ENCODE measurements at regions not wholly inside any gene's neighbourhood (a gene's known extent, or its start where the extent isn't known, plus 50 kb on each side); places are given as distances from the start of the nearest gene placed in this dataset.
"Not testable (repeated sequence)": the region's sequence is repeated elsewhere in the genome, so short reads cannot be mapped to it uniquely, and the experiment has no call there.

DNA sequence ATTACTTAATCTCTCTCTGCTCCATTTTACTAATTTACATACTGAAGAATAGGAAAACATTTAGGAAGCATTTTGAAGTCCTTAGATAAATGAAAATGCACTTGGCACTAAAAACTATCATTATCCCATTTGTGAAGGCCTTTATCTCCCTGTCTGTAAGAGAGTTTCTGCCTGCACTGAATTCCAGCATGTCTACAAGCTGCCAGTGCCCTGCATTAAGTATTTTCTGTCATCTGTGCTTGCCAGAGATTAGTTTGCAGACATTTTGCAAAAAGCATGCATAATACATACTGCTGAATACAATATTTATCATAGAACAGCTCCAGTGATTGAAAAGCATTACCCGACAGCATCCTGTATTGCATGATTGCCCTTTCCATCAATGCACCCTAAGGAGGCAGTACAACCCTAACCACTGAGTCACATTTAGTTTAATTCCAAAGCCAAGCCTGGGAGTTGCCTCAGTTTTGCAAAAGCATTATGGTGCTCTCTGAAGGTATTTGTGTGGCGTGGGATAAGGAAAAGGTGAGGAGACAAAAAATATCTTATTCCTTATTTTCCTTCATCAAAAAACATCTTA is 280.2 kb upstream of the TOM1L1 start:
- POLR2A ChIA-PET, result no interaction called here
- no peak for DNase-seq

DNA sequence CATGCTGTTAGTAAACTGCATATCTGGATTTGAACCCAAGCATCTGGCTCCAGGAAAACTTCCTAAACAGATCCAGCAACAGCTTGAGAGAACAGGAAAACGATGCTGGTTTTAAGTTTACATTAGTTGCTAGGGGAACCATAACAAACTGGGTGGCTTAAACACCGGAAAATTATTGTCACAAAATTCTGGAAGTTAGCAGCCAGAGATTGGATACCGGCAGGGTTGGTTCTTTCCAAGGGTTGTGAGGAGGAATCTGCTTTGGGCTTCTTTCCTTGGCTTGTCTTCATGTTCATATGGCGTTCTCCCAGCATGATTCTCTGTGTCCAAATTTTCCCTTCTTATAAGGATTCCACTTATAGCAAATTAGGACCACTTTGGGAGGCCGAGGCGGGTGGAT is 276.9 kb upstream of the TOM1L1 start:
- CTCF ChIA-PET, result no interaction called here
- Mint-ChIP-seq H3K27ac (no peak overlapping the region), H3K9me3 (ENCODE audit: insufficient read depth) (no peaks in the 10 kb centered on the region), H3K27me3 (ENCODE audit: low read depth) (no peaks in the 10 kb centered on the region), H3K4me1 (ENCODE audit: low read depth) (no peaks in the 10 kb centered on the region), H3K4me3 (no peak overlapping the region), H3K36me3 (ENCODE audit: low read depth) (no peaks in the 10 kb centered on the region)
- POLR2A ChIA-PET, result no interaction called here
- ATAC-seq, result no peak
- DNase-seq, result no peak

More for the DNA sequence above, 280.2 kb upstream of the TOM1L1 start:
- CTCF ChIA-PET, result no interaction called here
- no peaks in the 10 kb centered on the region for H3K4me1 Mint-ChIP-seq (ENCODE audit: low read depth)
- no peak for ATAC-seq
- no peaks in the 10 kb centered on the region for H3K27me3 Mint-ChIP-seq (ENCODE audit: low read depth)
- H3K4me3 Mint-ChIP-seq, result no peak overlapping the region
- H3K27ac Mint-ChIP-seq, result no peak overlapping the region
- no peaks in the 10 kb centered on the region for H3K36me3 Mint-ChIP-seq (ENCODE audit: low read depth)
- peaks cover 10% of the 10 kb centered on the region for H3K9me3 Mint-ChIP-seq (ENCODE audit: insufficient read depth)

DNA sequence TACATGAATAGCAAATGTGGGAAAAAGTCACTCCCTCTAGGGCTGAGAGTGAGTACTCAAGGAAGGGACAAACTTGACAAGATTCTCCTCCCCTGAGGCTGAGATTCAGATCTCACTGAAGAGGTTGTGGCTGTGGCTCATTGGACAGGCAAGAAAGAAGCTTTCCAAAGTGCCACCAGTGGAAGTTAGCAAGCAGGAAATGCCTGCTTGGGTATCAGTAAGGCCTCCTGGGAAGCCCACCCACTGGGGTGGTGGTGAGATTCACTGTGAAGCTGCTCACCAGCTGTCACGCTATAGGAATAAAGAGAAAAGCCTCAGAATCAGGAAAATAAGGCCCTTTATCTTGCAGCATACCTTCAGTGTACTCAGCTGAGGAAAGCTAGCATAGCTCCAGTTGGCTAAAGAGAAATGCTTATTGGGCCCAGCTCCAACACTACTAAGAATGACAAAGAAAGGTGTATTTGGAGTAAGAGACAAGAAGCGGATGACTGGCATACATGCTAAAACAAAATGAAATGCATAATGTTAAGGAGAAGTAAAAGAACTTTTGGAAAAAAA is 274.4 kb upstream of the TOM1L1 start:
- Mint-ChIP-seq H3K36me3 (ENCODE audit: low read depth) (no peaks in the 10 kb centered on the region), H3K4me3 (no peak overlapping the region), H3K27me3 (ENCODE audit: low read depth) (no peaks in the 10 kb centered on the region), H3K9me3 (ENCODE audit: insufficient read depth) (no peaks in the 10 kb centered on the region), H3K4me1 (ENCODE audit: low read depth) (no peaks in the 10 kb centered on the region), H3K27ac (no peak overlapping the region)
- POLR2A ChIA-PET, result no interaction called here
- no peak for DNase-seq
- CTCF ChIA-PET, result no interaction called here
- no peak for ATAC-seq

DNA sequence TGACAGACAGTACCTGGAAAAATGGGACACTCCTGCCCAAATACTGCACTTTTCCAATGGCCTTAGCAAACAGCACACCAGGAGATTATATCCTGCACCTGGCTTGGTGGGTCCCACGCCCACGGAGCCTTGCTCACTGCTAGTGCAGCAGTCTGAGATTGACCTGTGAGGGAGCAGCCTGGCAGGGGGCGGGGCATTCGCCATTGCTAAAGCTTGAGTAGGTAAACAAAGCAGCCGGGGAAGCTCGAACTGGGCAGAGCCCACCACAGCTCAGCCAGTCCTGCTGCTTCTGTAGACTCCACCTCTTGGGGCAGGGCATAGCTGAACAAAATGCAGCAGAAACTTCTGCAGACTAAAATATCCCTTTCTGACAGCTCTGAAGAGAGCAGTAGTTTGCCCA is 261.2 kb upstream of the TOM1L1 start:
- DNase-seq; H3K27me3 Mint-ChIP-seq (ENCODE audit: low read depth); H3K27ac Mint-ChIP-seq; H3K4me3 Mint-ChIP-seq; H3K4me1 Mint-ChIP-seq (ENCODE audit: low read depth); ATAC-seq; H3K36me3 Mint-ChIP-seq (ENCODE audit: low read depth); POLR2A ChIA-PET; CTCF ChIA-PET: not testable (repeated sequence)
- H3K9me3 Mint-ChIP-seq (ENCODE audit: insufficient read depth), result peaks cover 21% of the 10 kb centered on the region

DNA sequence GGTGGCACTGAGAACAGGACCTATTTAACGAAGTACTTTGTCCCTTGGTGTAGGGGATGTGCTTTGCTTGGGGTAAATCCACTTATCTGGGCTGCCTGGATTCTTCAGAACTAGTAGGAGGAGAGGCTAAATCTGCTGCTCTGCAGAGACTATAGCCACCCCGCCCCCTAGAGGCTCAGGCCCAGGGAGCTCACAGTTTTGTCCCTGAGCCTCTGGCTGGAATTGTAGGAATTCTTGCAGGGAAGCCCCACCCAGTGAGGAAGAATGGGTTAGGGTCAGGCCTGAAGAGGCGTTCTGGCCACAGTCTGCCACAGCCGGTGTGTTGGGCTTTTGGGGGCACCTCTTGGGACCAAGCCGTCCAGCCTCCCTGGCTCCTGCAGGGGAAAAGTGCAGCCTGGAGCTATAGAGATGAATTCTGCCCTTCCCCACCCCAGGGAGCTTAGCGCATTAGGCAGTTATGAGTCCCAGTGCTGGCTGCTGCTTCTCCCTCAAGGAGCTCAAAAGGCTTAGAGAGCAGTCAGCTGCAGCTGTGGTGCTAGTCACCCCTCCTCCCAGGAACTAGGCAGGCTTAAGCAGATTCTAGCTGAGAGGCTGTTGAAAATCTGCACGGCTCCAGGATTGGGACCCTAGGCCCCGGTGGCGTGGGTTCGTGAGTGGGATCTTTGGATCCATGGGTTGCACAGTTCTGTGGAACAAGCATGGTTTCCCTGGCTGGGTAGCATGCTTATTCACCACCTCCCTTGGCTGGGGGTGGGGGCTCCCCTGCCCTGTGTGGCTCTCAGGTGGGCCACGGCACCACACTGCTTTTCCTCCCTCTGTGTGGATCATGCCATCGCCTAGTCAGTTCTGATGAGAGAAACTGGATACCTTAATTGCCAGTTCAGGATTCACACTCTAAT is 237.4 kb upstream of the TOM1L1 start:
- no peaks in the 10 kb centered on the region for H3K27me3 Mint-ChIP-seq (ENCODE audit: low read depth)
- ATAC-seq (no peak), DNase-seq (no peak)
- ChIA-PET POLR2A (interaction anchor here (0.6 kb wide), 1 partner anchor 1541 kb away, joined by 3 read pairs; no protein-coding TSS in a partner anchor), CTCF (no interaction called here)
- H3K9me3 Mint-ChIP-seq (ENCODE audit: insufficient read depth), result peaks cover 12% of the 10 kb centered on the region
- no peaks in the 10 kb centered on the region for H3K4me1 Mint-ChIP-seq (ENCODE audit: low read depth)
- no peaks in the 10 kb centered on the region for H3K36me3 Mint-ChIP-seq (ENCODE audit: low read depth)
- no peak overlapping the region for H3K4me3 Mint-ChIP-seq
- no peak overlapping the region for H3K27ac Mint-ChIP-seq

DNA sequence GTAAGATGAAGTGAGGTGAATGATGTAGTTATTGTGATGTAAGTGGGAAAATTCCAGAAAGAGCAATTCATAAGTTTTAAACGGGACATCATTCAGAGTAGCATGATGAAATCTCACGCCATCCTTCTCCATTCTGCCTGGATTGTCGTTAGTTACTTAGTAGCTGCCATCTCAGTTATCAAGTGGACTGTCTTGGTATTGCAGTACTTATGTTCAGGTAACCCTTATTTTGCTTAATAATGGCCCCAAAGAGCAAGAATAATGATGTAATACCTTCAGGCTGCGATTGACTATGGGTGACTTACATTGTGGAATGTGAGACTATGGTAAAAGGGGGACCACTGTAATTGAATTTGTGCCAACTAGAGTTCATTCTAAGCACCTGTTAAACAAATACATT is 234.1 kb upstream of the TOM1L1 start:
- peaks cover 4% of the 10 kb centered on the region for H3K9me3 Mint-ChIP-seq (ENCODE audit: insufficient read depth)
- H3K27me3 Mint-ChIP-seq (ENCODE audit: low read depth), result no peaks in the 10 kb centered on the region
- ChIA-PET POLR2A (no interaction called here), CTCF (no interaction called here)
- no peak for ATAC-seq
- H3K36me3 Mint-ChIP-seq (ENCODE audit: low read depth), result no peaks in the 10 kb centered on the region
- no peak overlapping the region for H3K27ac Mint-ChIP-seq
- H3K4me3 Mint-ChIP-seq, result no peak overlapping the region
- no peak for DNase-seq
- no peaks in the 10 kb centered on the region for H3K4me1 Mint-ChIP-seq (ENCODE audit: low read depth)

DNA sequence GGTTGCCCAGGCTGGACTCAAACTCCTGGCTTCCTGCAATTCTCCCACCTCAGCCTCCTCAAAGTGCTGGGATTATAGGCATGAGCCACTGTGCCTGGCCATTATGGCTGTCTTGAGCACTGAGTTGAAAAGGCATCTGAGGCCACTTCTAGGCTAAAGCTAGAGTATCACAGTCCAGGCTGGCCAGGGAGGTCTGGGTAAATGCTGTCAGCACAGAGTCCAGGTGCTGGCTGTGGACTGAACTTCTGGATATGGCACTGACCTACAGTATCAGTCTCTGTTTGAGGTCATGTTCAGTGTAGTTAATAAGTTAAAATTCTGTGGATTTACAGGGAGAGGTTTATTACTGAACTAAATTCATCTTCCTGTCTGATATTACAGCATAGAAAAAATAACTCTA is 222.5 kb upstream of the TOM1L1 start:
- CTCF ChIA-PET, result no interaction called here
- H3K27me3 Mint-ChIP-seq (ENCODE audit: low read depth), result no peaks in the 10 kb centered on the region

DNA sequence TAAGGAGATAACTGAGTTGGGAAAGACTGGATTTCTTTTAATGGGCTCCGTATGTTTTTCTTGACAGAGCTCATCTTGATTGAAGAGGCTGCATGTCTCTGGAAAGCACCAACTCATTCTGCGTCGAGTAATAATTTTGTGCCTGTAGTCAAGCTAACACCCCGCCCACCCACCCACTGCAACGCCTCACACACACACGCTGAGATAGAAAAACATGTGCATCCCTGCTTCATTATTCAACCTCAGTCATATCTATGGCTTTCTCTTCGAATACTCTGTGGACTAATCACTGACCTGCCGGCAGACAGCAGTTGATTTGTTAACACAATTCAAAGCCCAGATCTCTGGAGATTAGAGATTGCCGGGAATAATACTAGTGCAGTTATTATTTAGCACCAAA is 220.2 kb upstream of the TOM1L1 start:
- H3K27ac Mint-ChIP-seq, result no peak overlapping the region
- no peaks in the 10 kb centered on the region for H3K27me3 Mint-ChIP-seq (ENCODE audit: low read depth)
- no peaks in the 10 kb centered on the region for H3K9me3 Mint-ChIP-seq (ENCODE audit: insufficient read depth)
- CTCF ChIA-PET, result no interaction called here
- POLR2A ChIA-PET, result no interaction called here
- DNase-seq (no peak), ATAC-seq (no peak)
- H3K4me3 Mint-ChIP-seq, result no peak overlapping the region
- no peaks in the 10 kb centered on the region for H3K36me3 Mint-ChIP-seq (ENCODE audit: low read depth)
- H3K4me1 Mint-ChIP-seq (ENCODE audit: low read depth), result no peaks in the 10 kb centered on the region

More for the DNA sequence above, 222.5 kb upstream of the TOM1L1 start:
- no peak for ATAC-seq
- Mint-ChIP-seq H3K4me1 (ENCODE audit: low read depth) (no peaks in the 10 kb centered on the region), H3K4me3 (no peak overlapping the region), H3K9me3 (ENCODE audit: insufficient read depth) (no peaks in the 10 kb centered on the region), H3K36me3 (ENCODE audit: low read depth) (no peaks in the 10 kb centered on the region), H3K27ac (no peak overlapping the region)
- POLR2A ChIA-PET, result no interaction called here
- no peak for DNase-seq

DNA sequence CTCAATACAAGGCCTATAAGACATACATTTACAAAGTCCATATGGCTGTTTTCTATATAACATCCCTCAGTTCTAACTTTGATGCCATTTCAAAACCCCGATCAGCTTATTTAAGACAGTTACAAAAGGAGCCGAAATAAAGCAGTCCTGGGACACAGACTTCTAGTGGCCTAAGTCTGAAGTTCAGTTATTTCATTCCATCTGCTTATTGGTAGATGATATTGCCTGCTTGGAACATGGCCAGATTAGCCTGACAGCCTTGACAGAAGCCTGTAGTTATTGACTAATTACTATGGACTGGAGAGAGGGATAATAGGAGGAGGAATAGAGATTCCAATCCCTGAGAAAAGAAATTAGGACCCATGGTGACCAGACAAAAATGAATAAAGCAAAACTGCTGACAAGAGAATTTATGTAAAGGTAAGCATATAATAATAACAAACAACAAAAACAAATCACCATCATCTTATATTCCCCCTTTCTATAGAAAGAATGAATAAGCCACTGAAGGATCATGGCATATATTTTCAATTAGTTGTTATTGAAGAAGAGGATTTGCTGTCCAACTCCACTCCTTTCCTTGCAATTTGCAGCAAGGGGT is 206.3 kb upstream of the TOM1L1 start:
- no peaks in the 10 kb centered on the region for H3K9me3 Mint-ChIP-seq (ENCODE audit: insufficient read depth)
- H3K4me1 Mint-ChIP-seq (ENCODE audit: low read depth), result no peaks in the 10 kb centered on the region
- no peaks in the 10 kb centered on the region for H3K27me3 Mint-ChIP-seq (ENCODE audit: low read depth)
- no peak overlapping the region for H3K27ac Mint-ChIP-seq
- POLR2A ChIA-PET, result no interaction called here
- no peaks in the 10 kb centered on the region for H3K36me3 Mint-ChIP-seq (ENCODE audit: low read depth)
- CTCF ChIA-PET, result no interaction called here
- ATAC-seq (no peak), DNase-seq (no peak)
- H3K4me3 Mint-ChIP-seq, result no peak overlapping the region

DNA sequence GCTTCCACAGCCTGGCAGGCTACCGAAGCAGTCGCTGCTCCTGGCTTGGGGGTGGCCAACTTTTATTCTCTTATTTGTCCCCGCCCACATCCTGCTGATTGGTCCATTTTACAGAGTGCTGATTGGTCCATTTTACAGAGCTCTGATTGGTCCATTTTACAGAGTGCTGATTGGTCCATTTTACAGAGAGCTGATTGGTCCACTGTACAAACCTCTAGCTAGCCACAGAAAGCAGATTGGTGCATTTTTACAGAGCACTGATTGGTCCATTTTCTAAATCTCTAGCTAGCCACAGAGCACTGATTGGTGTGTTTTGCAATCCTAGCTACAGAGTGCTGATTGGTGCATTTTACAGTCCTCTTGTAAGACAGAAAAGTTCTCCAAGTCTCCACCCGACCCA is 187.9 kb upstream of the TOM1L1 start:
- DNase-seq; H3K27me3 Mint-ChIP-seq (ENCODE audit: low read depth); H3K27ac Mint-ChIP-seq; POLR2A ChIA-PET; CTCF ChIA-PET; ATAC-seq; H3K4me1 Mint-ChIP-seq (ENCODE audit: low read depth); H3K4me3 Mint-ChIP-seq; H3K36me3 Mint-ChIP-seq (ENCODE audit: low read depth): not testable (repeated sequence)
- peaks cover 14% of the 10 kb centered on the region for H3K9me3 Mint-ChIP-seq (ENCODE audit: insufficient read depth)

DNA sequence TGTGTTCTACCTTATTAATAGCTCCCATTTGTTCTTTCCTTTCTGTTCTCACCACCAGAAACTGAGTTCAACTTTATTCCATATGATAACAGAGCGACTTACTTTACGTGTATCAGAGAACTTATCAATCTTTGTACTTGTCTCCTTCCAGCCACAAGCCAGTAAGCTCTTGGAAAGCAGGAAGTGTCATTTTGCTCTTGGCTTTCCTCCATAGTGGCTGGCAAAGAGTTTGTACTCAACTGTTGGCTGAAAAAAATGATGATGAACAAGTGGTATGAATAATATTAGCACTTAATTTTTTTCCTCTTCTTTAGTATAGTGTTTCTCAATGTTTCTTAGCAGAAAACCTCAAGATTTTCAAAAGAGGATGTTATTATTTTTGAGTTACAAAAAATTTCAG is 182.4 kb upstream of the TOM1L1 start:
- POLR2A ChIA-PET, result no interaction called here
- no peak overlapping the region for H3K27ac Mint-ChIP-seq
- ATAC-seq, result no peak
- CTCF ChIA-PET, result no interaction called here
- no peak overlapping the region for H3K4me3 Mint-ChIP-seq
- no peaks in the 10 kb centered on the region for H3K36me3 Mint-ChIP-seq (ENCODE audit: low read depth)
- H3K4me1 Mint-ChIP-seq (ENCODE audit: low read depth), result no peaks in the 10 kb centered on the region
- peaks cover 17% of the 10 kb centered on the region for H3K9me3 Mint-ChIP-seq (ENCODE audit: insufficient read depth)
- DNase-seq, result no peak
- no peaks in the 10 kb centered on the region for H3K27me3 Mint-ChIP-seq (ENCODE audit: low read depth)

DNA sequence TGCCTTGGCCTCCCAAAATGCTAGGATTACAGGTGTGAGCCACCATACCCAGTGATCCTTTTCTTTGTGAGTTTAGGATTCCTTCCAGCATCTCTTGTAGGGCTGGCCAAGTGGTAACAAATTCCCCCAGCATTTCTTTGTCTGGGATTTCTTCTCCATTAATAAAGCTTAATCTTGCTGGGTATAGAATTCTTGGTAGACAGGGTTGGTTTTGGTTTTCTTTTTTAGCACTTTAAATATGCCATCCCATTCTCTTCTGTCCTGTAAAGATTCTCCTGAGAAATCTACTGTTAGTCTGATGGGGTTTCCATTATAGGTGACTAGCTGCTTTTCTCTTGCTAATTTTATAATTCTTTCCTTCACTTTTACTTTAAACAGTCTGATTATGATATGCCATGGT is 173.0 kb upstream of the TOM1L1 start:
- H3K27ac Mint-ChIP-seq, result no peak overlapping the region
- H3K27me3 Mint-ChIP-seq (ENCODE audit: low read depth), result no peaks in the 10 kb centered on the region
- POLR2A ChIA-PET, result no interaction called here
- no peaks in the 10 kb centered on the region for H3K4me1 Mint-ChIP-seq (ENCODE audit: low read depth)
- ATAC-seq (no peak), DNase-seq (no peak)
- no peaks in the 10 kb centered on the region for H3K36me3 Mint-ChIP-seq (ENCODE audit: low read depth)
- peaks cover 26% of the 10 kb centered on the region for H3K9me3 Mint-ChIP-seq (ENCODE audit: insufficient read depth)
- CTCF ChIA-PET, result no interaction called here
- H3K4me3 Mint-ChIP-seq, result no peak overlapping the region
